Vagina (tissue), 2 donors: ENCODE measurements at regions not wholly inside any gene's neighbourhood (a gene's known extent, or its start where the extent isn't known, plus 50 kb on each side); places are given as distances from the start of the nearest gene placed in this dataset.
"Not testable (repeated sequence)": the region's sequence is repeated elsewhere in the genome, so short reads cannot be mapped to it uniquely, and the experiment has no call there.

Source experiments
- DNase-seq, 2 donors: peaks; one replicate each; pipeline ENCODE4 v3.0.0-alpha.2; 2017; ENCODE audit errors: extremely low spot score in 2 of 2
- H3K27ac ChIP-seq: fragments of 200-600 bp; sonication (generic); one replicate; pipeline ENCODE4 v1.5.1; 2019
- H3K27me3 ChIP-seq: fragments of 200-600 bp; sonication (generic); one replicate; pipeline ENCODE4 v1.5.1; 2019
- H3K36me3 ChIP-seq, 2 donors: fragments of 200-600 bp; sonication (generic); one replicate each; pipeline ENCODE4 v1.5.1; 2017 to 2019
- H3K4me1 ChIP-seq: fragments of 200-600 bp; sonication (generic); one replicate; pipeline ENCODE4 v1.5.1; 2019
- H3K4me3 ChIP-seq, 2 donors: fragments of 200-600 bp; sonication (generic); 1 replicate in 1 of 2; 2 replicates in 1 of 2; pipeline ENCODE4 v1.5.1; 2016 to 2019
- H3K9me3 ChIP-seq: fragments of 200-600 bp; sonication (generic); one replicate; pipeline ENCODE4 v1.5.1; 2019
- POLR2A ChIP-seq, 2 donors: fragments of 450-650 bp; IDR thresholded peaks; one replicate each; pipeline ENCODE4 v1.6.1; 2017; ENCODE audit warnings: antibody characterized with exemption in 2 of 2, mild to moderate bottlenecking in 2 of 2, moderate library complexity in 2 of 2
- POLR2AphosphoS5 ChIP-seq, 2 donors: sonication (generic); formaldehyde crosslinking; IDR thresholded peaks; one replicate each; pipeline ENCODE4 v1.9.0; 2017; ENCODE audit warnings: antibody characterized with exemption in 2 of 2, mild to moderate bottlenecking in 2 of 2, low read depth in 1 of 2; ENCODE audit not compliant: insufficient read depth in 1 of 2
- intact Hi-C: fragments of 100-400 bp; cut with DNase I; formaldehyde crosslinking; loops from one replicate; pipeline ENCODE4 v1.15.1; 2023
- TF ChIP-seq, protein P1 (sequence below), 3 experiments: fragments of 450-650 bp in 2 of 3; fragments of 200-600 bp in 1 of 3; sonication (generic) in 1 of 3; IDR thresholded peaks; one replicate each; pipeline ENCODE4 v1.5.1; 2017 to 2019; ENCODE audit warnings: antibody characterized with exemption in 3 of 3, mild to moderate bottlenecking in 2 of 3, moderate library complexity in 2 of 3

DNA sequence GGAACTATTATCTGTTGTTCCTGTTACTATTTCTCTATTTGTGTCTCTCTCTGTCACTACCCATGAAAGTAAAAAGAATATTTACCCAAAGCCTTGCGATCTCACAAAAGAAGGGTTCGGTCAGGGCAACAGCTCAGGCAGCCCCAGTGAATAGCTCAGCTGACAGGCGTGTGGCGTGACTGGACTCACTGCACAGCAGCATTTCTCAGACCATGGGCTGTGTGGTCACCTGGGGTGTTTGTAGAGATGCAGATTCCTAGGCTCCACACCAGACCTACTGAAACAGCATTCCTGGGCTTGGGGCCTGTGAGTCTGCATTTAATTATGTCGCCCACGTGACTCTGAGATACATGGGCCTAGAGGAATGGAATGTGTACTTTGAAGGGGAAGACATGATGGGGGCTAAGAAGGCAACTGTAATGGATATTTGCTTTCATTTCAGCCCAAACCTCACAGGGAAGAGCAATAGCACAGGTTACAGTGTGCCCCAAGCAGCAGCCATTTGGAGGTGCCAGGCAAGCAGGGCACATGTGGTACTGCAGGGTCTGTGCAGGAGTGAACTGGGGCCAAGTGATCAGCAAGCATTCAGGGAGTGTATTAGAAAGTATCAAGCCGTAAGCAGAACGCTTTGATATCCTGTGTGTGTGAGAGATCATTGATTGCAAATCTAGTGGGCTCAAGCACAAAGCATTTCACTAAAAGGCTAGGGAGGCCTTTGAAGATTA is 90.4 kb upstream of the RBMS1 start:
- H3K27me3 ChIP-seq, result no peaks in the 10 kb centered on the region
- no peaks in the 10 kb centered on the region for H3K9me3 ChIP-seq
- H3K4me1 ChIP-seq, result peaks cover 14% of the 10 kb centered on the region
- TF ChIP-seq POLR2AphosphoS5 (IDR thresholded peaks at IDR 0.05; ENCODE audit: insufficient read depth in 1 of 2, low read depth in 1 of 2) (no peak), POLR2A (IDR thresholded peaks at IDR 0.05) (no peak)
- no peak overlapping the region for H3K27ac ChIP-seq
- H3K36me3 ChIP-seq, result no peaks in the 10 kb centered on the region
- intact Hi-C loops, result no loop called here
- H3K4me3 ChIP-seq, result no peak overlapping the region
- DNase-seq, result no peak

DNA sequence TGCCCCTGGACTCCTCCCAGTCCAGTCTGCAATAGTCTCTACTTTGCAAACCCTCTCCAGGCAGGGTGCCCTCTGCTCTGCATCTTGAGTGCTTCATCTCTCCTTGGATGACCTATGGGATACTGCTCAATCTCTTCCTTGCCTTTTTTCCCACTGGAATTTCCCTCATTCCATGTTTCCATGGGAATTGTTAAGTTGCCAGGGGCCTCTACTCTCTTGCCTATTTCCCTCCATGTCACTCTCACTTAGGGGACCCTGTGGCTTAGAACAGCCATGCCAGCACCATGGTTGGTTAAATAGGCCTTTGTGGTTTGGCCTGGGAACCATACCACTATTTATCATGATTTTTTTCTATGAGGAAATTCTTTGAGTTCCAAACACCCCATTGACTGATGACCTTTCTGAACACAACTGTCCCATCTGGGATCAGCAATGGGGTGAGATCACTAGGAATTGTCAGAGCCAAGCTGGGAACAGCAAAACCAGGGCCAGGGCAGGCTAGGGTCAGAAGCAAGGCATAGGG is 91.4 kb upstream of the RBMS1 start:
- H3K27ac ChIP-seq, result no peak overlapping the region
- no peak for DNase-seq
- peaks cover 14% of the 10 kb centered on the region for H3K4me1 ChIP-seq
- no peaks in the 10 kb centered on the region for H3K36me3 ChIP-seq
- H3K9me3 ChIP-seq, result no peaks in the 10 kb centered on the region
- TF ChIP-seq, protein P1, sequence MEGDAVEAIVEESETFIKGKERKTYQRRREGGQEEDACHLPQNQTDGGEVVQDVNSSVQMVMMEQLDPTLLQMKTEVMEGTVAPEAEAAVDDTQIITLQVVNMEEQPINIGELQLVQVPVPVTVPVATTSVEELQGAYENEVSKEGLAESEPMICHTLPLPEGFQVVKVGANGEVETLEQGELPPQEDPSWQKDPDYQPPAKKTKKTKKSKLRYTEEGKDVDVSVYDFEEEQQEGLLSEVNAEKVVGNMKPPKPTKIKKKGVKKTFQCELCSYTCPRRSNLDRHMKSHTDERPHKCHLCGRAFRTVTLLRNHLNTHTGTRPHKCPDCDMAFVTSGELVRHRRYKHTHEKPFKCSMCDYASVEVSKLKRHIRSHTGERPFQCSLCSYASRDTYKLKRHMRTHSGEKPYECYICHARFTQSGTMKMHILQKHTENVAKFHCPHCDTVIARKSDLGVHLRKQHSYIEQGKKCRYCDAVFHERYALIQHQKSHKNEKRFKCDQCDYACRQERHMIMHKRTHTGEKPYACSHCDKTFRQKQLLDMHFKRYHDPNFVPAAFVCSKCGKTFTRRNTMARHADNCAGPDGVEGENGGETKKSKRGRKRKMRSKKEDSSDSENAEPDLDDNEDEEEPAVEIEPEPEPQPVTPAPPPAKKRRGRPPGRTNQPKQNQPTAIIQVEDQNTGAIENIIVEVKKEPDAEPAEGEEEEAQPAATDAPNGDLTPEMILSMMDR (IDR thresholded peaks at IDR 0.05), result no peak
- TF ChIP-seq POLR2AphosphoS5 (IDR thresholded peaks at IDR 0.05; ENCODE audit: insufficient read depth in 1 of 2, low read depth in 1 of 2), result no peak
- TF ChIP-seq POLR2A (IDR thresholded peaks at IDR 0.05), result no peak
- intact Hi-C loops, result no loop called here
- H3K4me3 ChIP-seq, result no peak overlapping the region
- no peaks in the 10 kb centered on the region for H3K27me3 ChIP-seq

DNA sequence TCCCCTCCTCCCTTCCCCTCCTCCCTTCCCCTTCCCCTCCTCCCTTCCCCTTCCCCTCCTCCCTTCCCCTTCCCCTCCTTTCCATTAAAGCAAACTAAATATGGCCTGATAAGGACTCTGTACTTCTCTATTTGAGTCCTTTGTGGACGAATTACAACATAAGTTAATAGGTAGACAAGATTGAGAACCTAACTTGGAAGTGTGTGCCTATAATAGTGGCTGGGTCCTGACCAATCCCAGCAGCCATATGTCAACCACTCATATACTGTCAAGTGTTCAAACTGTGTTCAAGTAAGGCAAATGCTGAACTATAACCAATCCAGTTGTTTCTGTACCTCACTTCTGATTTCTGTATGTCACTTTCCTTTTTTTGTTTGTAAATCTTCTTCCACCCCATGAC is 97.1 kb upstream of the RBMS1 start:
- no peak overlapping the region for H3K4me3 ChIP-seq
- H3K9me3 ChIP-seq, result no peaks in the 10 kb centered on the region
- no peak for DNase-seq
- TF ChIP-seq, protein P1 (IDR thresholded peaks at IDR 0.05), result no peak
- TF ChIP-seq POLR2AphosphoS5 (IDR thresholded peaks at IDR 0.05; ENCODE audit: insufficient read depth in 1 of 2, low read depth in 1 of 2), result no peak
- TF ChIP-seq POLR2A (IDR thresholded peaks at IDR 0.05), result no peak
- H3K4me1 ChIP-seq, result no peaks in the 10 kb centered on the region
- no peaks in the 10 kb centered on the region for H3K27me3 ChIP-seq
- intact Hi-C loops, result no loop called here
- H3K27ac ChIP-seq, result no peak overlapping the region
- no peaks in the 10 kb centered on the region for H3K36me3 ChIP-seq

DNA sequence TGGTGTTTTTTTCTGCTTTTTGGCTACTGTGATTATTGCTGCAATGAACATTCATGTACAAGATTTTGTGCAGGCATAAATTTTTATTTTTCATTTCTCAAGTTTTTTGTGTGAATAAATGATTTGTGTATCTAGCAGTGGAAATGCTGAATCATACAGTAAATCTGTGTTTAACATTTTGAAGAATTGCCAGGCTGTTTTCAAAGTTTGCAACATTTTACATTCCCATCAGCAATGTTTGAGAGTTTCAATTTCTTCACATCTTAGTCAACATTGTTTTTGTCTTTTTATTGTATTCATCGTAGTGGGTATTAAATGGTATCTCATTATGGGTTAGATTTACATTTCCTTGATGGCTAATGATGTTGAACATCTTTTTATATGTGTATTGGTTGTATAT is 98.8 kb upstream of the RBMS1 start:
- Histone ChIP-seq H3K4me3 (no peak overlapping the region), H3K27ac (no peak overlapping the region), H3K36me3 (no peaks in the 10 kb centered on the region), H3K9me3 (no peaks in the 10 kb centered on the region), H3K4me1 (no peaks in the 10 kb centered on the region), H3K27me3 (no peaks in the 10 kb centered on the region)
- no peak for TF ChIP-seq POLR2A (IDR thresholded peaks at IDR 0.05)
- DNase-seq, result no peak
- intact Hi-C loops, result no loop called here

DNA sequence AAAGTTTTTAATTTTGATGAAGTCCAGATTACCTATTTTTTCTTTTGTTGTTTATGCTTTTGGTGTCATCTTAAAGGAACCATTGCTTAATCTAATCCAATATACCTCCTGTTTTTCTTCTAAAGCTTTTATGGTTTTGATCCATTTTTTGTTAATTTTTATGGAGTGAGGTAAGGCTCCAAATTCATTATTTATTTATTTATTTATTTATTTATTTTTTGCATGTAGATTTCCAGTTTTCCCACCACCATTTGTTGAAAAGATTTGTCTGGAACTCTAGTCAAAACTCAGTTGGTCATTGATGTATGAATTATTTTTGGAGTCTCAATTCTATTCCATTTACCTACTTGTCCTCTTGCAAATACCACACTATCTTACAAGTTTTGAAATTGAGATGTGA is 99.4 kb upstream of the RBMS1 start:
- Histone ChIP-seq H3K4me1 (no peaks in the 10 kb centered on the region), H3K27ac (no peak overlapping the region), H3K27me3 (no peaks in the 10 kb centered on the region), H3K9me3 (no peaks in the 10 kb centered on the region), H3K36me3 (no peaks in the 10 kb centered on the region), H3K4me3 (no peak overlapping the region)
- DNase-seq, result no peak
- intact Hi-C loops, result no loop called here
- no peak for TF ChIP-seq POLR2A (IDR thresholded peaks at IDR 0.05)
- TF ChIP-seq, protein P1 (IDR thresholded peaks at IDR 0.05), result no peak
- no peak for TF ChIP-seq POLR2AphosphoS5 (IDR thresholded peaks at IDR 0.05; ENCODE audit: insufficient read depth in 1 of 2, low read depth in 1 of 2)

DNA sequence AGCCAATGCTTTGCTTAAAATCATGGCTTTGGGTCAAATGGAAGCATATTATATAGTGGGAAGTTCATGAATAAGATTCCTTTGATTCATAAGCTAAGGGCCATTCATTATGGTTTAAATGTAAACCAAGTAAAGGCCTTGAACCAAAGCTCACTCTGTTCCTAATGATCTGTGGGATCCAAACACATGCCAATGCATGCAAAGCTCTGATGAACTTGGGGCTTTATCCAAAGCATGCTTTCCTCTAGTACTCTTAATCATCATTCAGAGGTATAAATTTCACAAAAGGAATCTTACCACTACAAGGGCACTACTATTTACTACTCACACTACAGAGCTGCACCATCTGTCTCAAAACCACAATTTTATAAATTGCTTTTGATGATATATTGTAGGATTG is 102.8 kb upstream of the RBMS1 start:
- Histone ChIP-seq H3K9me3 (no peaks in the 10 kb centered on the region), H3K4me3 (no peak overlapping the region), H3K4me1 (no peaks in the 10 kb centered on the region), H3K27me3 (no peaks in the 10 kb centered on the region), H3K36me3 (no peaks in the 10 kb centered on the region), H3K27ac (no peak overlapping the region)
- TF ChIP-seq POLR2AphosphoS5 (IDR thresholded peaks at IDR 0.05; ENCODE audit: insufficient read depth in 1 of 2, low read depth in 1 of 2) (no peak), POLR2A (IDR thresholded peaks at IDR 0.05) (no peak)
- TF ChIP-seq, protein P1 (IDR thresholded peaks at IDR 0.05), result no peak
- no peak for DNase-seq
- intact Hi-C loops, result no loop called here

DNA sequence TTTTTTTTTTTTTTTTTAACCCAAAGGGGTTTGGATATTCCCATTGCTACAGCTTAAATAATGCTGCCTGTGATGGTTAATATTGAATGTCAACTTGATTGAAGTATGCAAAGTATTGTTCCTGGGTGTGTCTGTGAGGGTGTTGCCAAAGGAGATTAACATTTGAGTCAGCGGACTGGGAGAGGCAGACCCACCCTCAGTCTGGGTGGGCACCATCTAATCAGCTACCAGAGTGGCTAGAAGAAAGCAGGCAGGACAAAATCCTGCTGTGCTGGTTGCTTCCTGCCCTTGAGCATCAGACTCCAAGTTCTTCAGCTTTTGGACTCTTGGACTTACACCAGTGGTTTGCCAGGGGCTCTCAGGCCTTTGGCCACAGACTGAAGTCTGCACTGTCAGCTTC is 106.8 kb upstream of the RBMS1 start:
- H3K4me3 ChIP-seq, H3K27me3 ChIP-seq, H3K9me3 ChIP-seq, H3K4me1 ChIP-seq, intact Hi-C loops, H3K36me3 ChIP-seq, DNase-seq, H3K27ac ChIP-seq: not testable (repeated sequence)
